ENCODE measurements at regions not wholly inside any gene's neighbourhood (a gene's known extent, or its start where the extent isn't known, plus 50 kb on each side); places are given as distances from the start of the nearest gene placed in this dataset.

- DNase-seq: no peak
Measured at GRCh38 chr4:63460075-63460474, 949.2 kb downstream of the TECRL start.

GRCh38 chr4:63459329-63459728, 949.9 kb downstream of the TECRL start:
- no peak for DNase-seq

GRCh38 chr4:63458010-63458409, 951.2 kb downstream of the TECRL start:
- no peak for DNase-seq

GRCh38 chr4:63440236-63440635, 969.0 kb downstream of the TECRL start:
- no peak for DNase-seq

GRCh38 chr4:63430105-63430504, 979.1 kb downstream of the TECRL start:
- DNase-seq: no peak

- no peak for DNase-seq
Measured at GRCh38 chr4:63396269-63396668, 1013.0 kb downstream of the TECRL start.

- DNase-seq: no peak
Measured at GRCh38 chr4:63393544-63393943, 1015.7 kb downstream of the TECRL start.

GRCh38 chr4:63379750-63380522, 1029.3 kb downstream of the TECRL start:
- no peak for DNase-seq

- DNase-seq: no peak
Measured at GRCh38 chr4:63371001-63371400, 1038.2 kb downstream of the TECRL start.

- DNase-seq: no peak
Measured at GRCh38 chr4:63361628-63362027, 1047.6 kb downstream of the TECRL start.

GRCh38 chr4:63361066-63361465, 1048.2 kb downstream of the TECRL start:
- DNase-seq: no peak

- no peak for DNase-seq
Measured at GRCh38 chr4:63349674-63350025, 1059.6 kb downstream of the TECRL start.

GRCh38 chr4:63348735-63349673, 1060.2 kb downstream of the TECRL start:
- no peak for DNase-seq

- DNase-seq: no peak
Measured at GRCh38 chr4:63325140-63325539, 1084.1 kb downstream of the TECRL start.

- no peak for DNase-seq
Measured at GRCh38 chr4:63316633-63317032, 1092.6 kb downstream of the TECRL start.

- no peak for DNase-seq
Measured at GRCh38 chr4:63315651-63316050, 1093.6 kb downstream of the TECRL start.

- no peak for DNase-seq
Measured at GRCh38 chr4:63308697-63309096, 1100.6 kb downstream of the TECRL start.

GRCh38 chr4:63302792-63303191, 1106.5 kb downstream of the TECRL start:
- no peak for DNase-seq

- no peak for DNase-seq
Measured at GRCh38 chr4:63302078-63302477, 1107.2 kb downstream of the TECRL start.

- no peak for DNase-seq
Measured at GRCh38 chr4:63296773-63297172, 1112.5 kb downstream of the TECRL start.

GRCh38 chr4:63275491-63275890, 1133.8 kb downstream of the TECRL start:
- no peak for DNase-seq

GRCh38 chr4:63269156-63269555, 1140.1 kb downstream of the TECRL start:
- no peak for DNase-seq

GRCh38 chr4:63233671-63234070, 1175.6 kb downstream of the TECRL start:
- no peak for DNase-seq

GRCh38 chr4:63232058-63232457, 1177.2 kb downstream of the TECRL start:
- DNase-seq: no peak

All from NK-92 treated with Interleukin-12 subunit alpha and Interleukin-12 subunit beta, amount 100 ng/mL, for 24 hours (cell line).